ENCODE measurements at regions not wholly inside any gene's neighbourhood (a gene's known extent, or its start where the extent isn't known, plus 50 kb on each side); places are given as distances from the start of the nearest gene placed in this dataset.

DNA sequence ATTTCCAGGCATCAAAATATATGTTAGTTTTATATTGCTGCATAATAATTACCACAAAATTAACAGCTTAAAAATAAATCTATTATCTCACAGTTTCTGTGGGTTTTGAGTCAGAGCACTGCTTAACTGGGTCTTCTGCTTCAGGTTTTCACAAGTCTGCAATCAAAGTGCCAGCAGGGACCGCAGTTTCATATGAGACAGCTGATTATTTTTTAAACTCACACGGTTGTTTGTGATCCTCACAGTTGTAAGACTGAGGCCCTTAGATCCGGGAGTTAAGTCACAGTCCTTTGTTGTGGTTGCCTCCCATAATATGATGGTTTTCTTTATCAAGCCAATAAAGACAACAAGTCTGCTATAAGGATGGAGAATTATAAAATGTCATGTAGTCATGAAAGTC, 146.0 kb upstream of the ZWINT start:
- TF ChIP-seq EZH2phosphoT487 (IDR thresholded peaks at IDR 0.05; ENCODE audit: insufficient read depth, low read depth), result no peak
- TF ChIP-seq EZH2 (IDR thresholded peaks at IDR 0.05; ENCODE audit: insufficient read depth, poor library complexity, severe bottlenecking), result no peak
